KMS-11 (cell line): ENCODE measurements at regions not wholly inside any gene's neighbourhood (a gene's known extent, or its start where the extent isn't known, plus 50 kb on each side); places are given as distances from the start of the nearest gene placed in this dataset.

ENCODE experiments used
- H2AFZ ChIP-seq: fragments of 200-600 bp; sonication (generic); 2 replicates; pipeline ENCODE4 v1.6.1; 2016; ENCODE audit warnings: antibody characterized with exemption, mixed run types, low read depth
- H3K27ac ChIP-seq: fragments of 200-600 bp; sonication (generic); 2 replicates; pipeline ENCODE4 v1.6.1; 2016; ENCODE audit warnings: mild to moderate bottlenecking, mixed run types
- H3K27me3 ChIP-seq: fragments of 200-600 bp; sonication (generic); 2 replicates; pipeline ENCODE4 v1.6.1; 2017; ENCODE audit warnings: mild to moderate bottlenecking, low read depth, mixed run types, moderate library complexity; ENCODE audit not compliant: insufficient read depth
- H3K36me3 ChIP-seq: fragments of 200-600 bp; sonication (generic); 2 replicates; pipeline ENCODE4 v1.6.1; 2017; ENCODE audit warnings: mild to moderate bottlenecking, mixed run types; ENCODE audit not compliant: insufficient read depth
- H3K4me1 ChIP-seq: fragments of 200-600 bp; sonication (generic); 2 replicates; pipeline ENCODE4 v1.6.1; 2016; ENCODE audit warnings: mild to moderate bottlenecking, low read depth, mixed run types; ENCODE audit not compliant: poor library complexity, severe bottlenecking
- H3K4me2 ChIP-seq: fragments of 200-600 bp; sonication (generic); 2 replicates; pipeline ENCODE4 v1.7.0; 2016; ENCODE audit warnings: mild to moderate bottlenecking, mixed run types
- H3K4me3 ChIP-seq: fragments of 200-600 bp; sonication (generic); IDR thresholded peaks from 2 replicates; pipeline ENCODE4 v1.6.1; 2017; ENCODE audit warnings: low read depth, low read length, mixed read lengths; ENCODE audit not compliant: insufficient read depth
- H3K79me2 ChIP-seq: fragments of 200-600 bp; sonication (generic); 2 replicates; pipeline ENCODE4 v1.6.1; 2016; ENCODE audit warnings: low read depth, mixed run types; ENCODE audit not compliant: insufficient read depth
- H3K9ac ChIP-seq: fragments of 200-600 bp; sonication (generic); 2 replicates; pipeline ENCODE4 v1.6.1; 2016; ENCODE audit warnings: mild to moderate bottlenecking, mixed run types
- H4K20me1 ChIP-seq: fragments of 200-600 bp; sonication (generic); 2 replicates; pipeline ENCODE4 v1.6.1; 2016; ENCODE audit warnings: mild to moderate bottlenecking, mixed run types; ENCODE audit not compliant: insufficient read depth
- CTCF ChIP-seq: fragments of 200-600 bp; sonication (generic); conservative IDR thresholded peaks from 2 replicates; pipeline ENCODE4 v1.6.1; 2017; ENCODE audit warnings: low read depth, mild to moderate bottlenecking, antibody characterized with exemption, low read length, moderate library complexity, mixed read lengths

GRCh38 chr20:53876956-53877355 is 193.4 kb downstream of the BCAS1 start:
- H3K9ac ChIP-seq: no peak overlapping the region
- no peaks in the 10 kb centered on the region for H3K79me2 ChIP-seq
- no peak overlapping the region for H3K27ac ChIP-seq
- H2AFZ ChIP-seq: no peak overlapping the region
- TF ChIP-seq CTCF: no peak
- no peak overlapping the region for H3K4me3 ChIP-seq
- no peak overlapping the region for H3K4me2 ChIP-seq
- peaks cover 20% of the 10 kb centered on the region for H3K4me1 ChIP-seq
- H3K36me3 ChIP-seq: no peaks in the 10 kb centered on the region
- no peaks in the 10 kb centered on the region for H4K20me1 ChIP-seq
- no peaks in the 10 kb centered on the region for H3K27me3 ChIP-seq

GRCh38 chr20:53876470-53876869 is 193.9 kb downstream of the BCAS1 start:
- no peaks in the 10 kb centered on the region for H4K20me1 ChIP-seq
- H3K27me3 ChIP-seq: no peaks in the 10 kb centered on the region
- H3K4me1 ChIP-seq: peaks cover 25% of the 10 kb centered on the region
- H3K27ac ChIP-seq: no peak overlapping the region
- no peak overlapping the region for H3K4me2 ChIP-seq
- no peak overlapping the region for H3K9ac ChIP-seq
- no peak overlapping the region for H2AFZ ChIP-seq
- no peaks in the 10 kb centered on the region for H3K36me3 ChIP-seq
- no peak for TF ChIP-seq CTCF
- H3K4me3 ChIP-seq: no peak overlapping the region
- H3K79me2 ChIP-seq: no peaks in the 10 kb centered on the region

GRCh38 chr20:53875452-53875851 is 194.9 kb downstream of the BCAS1 start:
- Histone ChIP-seq H3K27ac (no peak overlapping the region), H3K36me3 (no peaks in the 10 kb centered on the region), H3K4me3 (no peak overlapping the region), H2AFZ (no peak overlapping the region), H3K4me1 (peaks cover 35% of the 10 kb centered on the region), H3K79me2 (no peaks in the 10 kb centered on the region), H3K9ac (no peak overlapping the region), H3K4me2 (no peak overlapping the region), H3K27me3 (no peaks in the 10 kb centered on the region), H4K20me1 (no peaks in the 10 kb centered on the region)
- TF ChIP-seq CTCF: no peak

- no peaks in the 10 kb centered on the region for H4K20me1 ChIP-seq
- TF ChIP-seq CTCF: no peak
- H3K27me3 ChIP-seq: no peaks in the 10 kb centered on the region
- no peaks in the 10 kb centered on the region for H3K79me2 ChIP-seq
- H3K9ac ChIP-seq: no peak overlapping the region
- H3K4me2 ChIP-seq: no peak overlapping the region
- peaks cover 42% of the 10 kb centered on the region for H3K4me1 ChIP-seq
- H3K27ac ChIP-seq: no peak overlapping the region
- no peak overlapping the region for H3K4me3 ChIP-seq
- H3K36me3 ChIP-seq: no peaks in the 10 kb centered on the region
- no peak overlapping the region for H2AFZ ChIP-seq
Observed at GRCh38 chr20:53874706-53875105, 195.7 kb downstream of the BCAS1 start.

- Histone ChIP-seq H3K4me2 (peak overlapping the region; percentile 69; the same call in 1 of the 2 replicates), H2AFZ (no peak overlapping the region), H3K36me3 (no peaks in the 10 kb centered on the region), H3K4me1 (peaks cover 48% of the 10 kb centered on the region), H3K27ac (no peak overlapping the region), H3K79me2 (no peaks in the 10 kb centered on the region), H3K27me3 (no peaks in the 10 kb centered on the region), H4K20me1 (no peaks in the 10 kb centered on the region), H3K4me3 (no peak overlapping the region), H3K9ac (no peak overlapping the region)
- TF ChIP-seq CTCF: no peak
Observed at GRCh38 chr20:53874104-53874503, 196.3 kb downstream of the BCAS1 start.
